ENCODE measurements at regions not wholly inside any gene's neighbourhood (a gene's known extent, or its start where the extent isn't known, plus 50 kb on each side); places are given as distances from the start of the nearest gene placed in this dataset.

GRCh38 chrX:79530310-79531108, 163.4 kb upstream of the ITM2A start:
- TF ChIP-seq HDGF (IDR thresholded peaks at IDR 0.05; ENCODE audit: borderline replicate concordance) (no peak), FOXA1 (IDR thresholded peaks at IDR 0.05) (no peak), FOXM1 (IDR thresholded peaks at IDR 0.05; ENCODE audit: borderline replicate concordance) (no peak), NFRKB (IDR thresholded peaks at IDR 0.05) (no peak), TARDBP (IDR thresholded peaks at IDR 0.05) (no peak), PKNOX1 (IDR thresholded peaks at IDR 0.05) (no peak), SUZ12 (IDR thresholded peaks at IDR 0.05) (no peak), FOXK2 (IDR thresholded peaks at IDR 0.05) (no peak), ZNF384 (IDR thresholded peaks at IDR 0.05) (no peak), BHLHE40 (IDR thresholded peaks at IDR 0.05; ENCODE audit: borderline replicate concordance) (no peak), ARNT (IDR thresholded peaks at IDR 0.05) (no peak), ELF4 (IDR thresholded peaks at IDR 0.05) (no peak), SP1 (IDR thresholded peaks at IDR 0.05) (no peak), L3MBTL2 (conservative IDR thresholded peaks at IDR 0.05) (no peak), CTBP1 (IDR thresholded peaks at IDR 0.05; ENCODE audit: borderline replicate concordance) (no peak), LEF1 (IDR thresholded peaks at IDR 0.05; ENCODE audit: borderline replicate concordance) (no peak)
- CTCF ChIA-PET = no interaction called here
- POLR2A ChIA-PET = no interaction called here
- no peak for DNase-seq (ENCODE audit: extremely low spot score)

- TF ChIP-seq CTBP1 (IDR thresholded peaks at IDR 0.05; ENCODE audit: borderline replicate concordance) (no peak), FOXA1 (IDR thresholded peaks at IDR 0.05) (no peak), ZNF384 (IDR thresholded peaks at IDR 0.05) (no peak), TARDBP (IDR thresholded peaks at IDR 0.05) (no peak), LEF1 (IDR thresholded peaks at IDR 0.05; ENCODE audit: borderline replicate concordance) (no peak), SP1 (IDR thresholded peaks at IDR 0.05) (no peak), SUZ12 (IDR thresholded peaks at IDR 0.05) (no peak), ELF4 (IDR thresholded peaks at IDR 0.05) (no peak), PKNOX1 (IDR thresholded peaks at IDR 0.05) (no peak), HDGF (IDR thresholded peaks at IDR 0.05; ENCODE audit: borderline replicate concordance) (no peak), FOXK2 (IDR thresholded peaks at IDR 0.05) (no peak), ARNT (IDR thresholded peaks at IDR 0.05) (no peak), NFRKB (IDR thresholded peaks at IDR 0.05) (no peak), FOXM1 (IDR thresholded peaks at IDR 0.05; ENCODE audit: borderline replicate concordance) (no peak), BHLHE40 (IDR thresholded peaks at IDR 0.05; ENCODE audit: borderline replicate concordance) (no peak), L3MBTL2 (conservative IDR thresholded peaks at IDR 0.05) (no peak)
- DNase-seq (ENCODE audit: extremely low spot score) = peak; percentile 18
- ChIA-PET CTCF (no interaction called here), POLR2A (no interaction called here)
Measured at GRCh38 chrX:79524642-79525041, 157.5 kb upstream of the ITM2A start.

- DNase-seq (ENCODE audit: extremely low spot score) = no peak
- ChIA-PET POLR2A (no interaction called here), CTCF (no interaction called here)
- TF ChIP-seq CTBP1 (IDR thresholded peaks at IDR 0.05; ENCODE audit: borderline replicate concordance) (no peak), SP1 (IDR thresholded peaks at IDR 0.05) (no peak), BHLHE40 (IDR thresholded peaks at IDR 0.05; ENCODE audit: borderline replicate concordance) (no peak)
Measured at GRCh38 chrX:79515529-79515928, 148.4 kb upstream of the ITM2A start.

- no peak for DNase-seq (ENCODE audit: extremely low spot score)
- ChIA-PET POLR2A (no interaction called here), CTCF (no interaction called here)
- TF ChIP-seq NFRKB (IDR thresholded peaks at IDR 0.05) = no peak
- no peak for TF ChIP-seq ARNT (IDR thresholded peaks at IDR 0.05)
- TF ChIP-seq HDGF (IDR thresholded peaks at IDR 0.05; ENCODE audit: borderline replicate concordance) = no peak
- TF ChIP-seq SP1 (IDR thresholded peaks at IDR 0.05) = no peak
Measured at GRCh38 chrX:79511799-79512198, 144.7 kb upstream of the ITM2A start.

GRCh38 chrX:79506001-79506400, 138.9 kb upstream of the ITM2A start:
- no peak for DNase-seq (ENCODE audit: extremely low spot score)
- ChIA-PET CTCF (no interaction called here), POLR2A (no interaction called here)
- TF ChIP-seq SUZ12 (IDR thresholded peaks at IDR 0.05) (no peak), ZNF384 (IDR thresholded peaks at IDR 0.05) (no peak), FOXK2 (IDR thresholded peaks at IDR 0.05) (no peak), ELF4 (IDR thresholded peaks at IDR 0.05) (no peak), FOXM1 (IDR thresholded peaks at IDR 0.05; ENCODE audit: borderline replicate concordance) (no peak), PKNOX1 (IDR thresholded peaks at IDR 0.05) (no peak), LEF1 (IDR thresholded peaks at IDR 0.05; ENCODE audit: borderline replicate concordance) (no peak), TARDBP (IDR thresholded peaks at IDR 0.05) (no peak), BHLHE40 (IDR thresholded peaks at IDR 0.05; ENCODE audit: borderline replicate concordance) (no peak), HDGF (IDR thresholded peaks at IDR 0.05; ENCODE audit: borderline replicate concordance) (no peak), NFRKB (IDR thresholded peaks at IDR 0.05) (no peak), CTBP1 (IDR thresholded peaks at IDR 0.05; ENCODE audit: borderline replicate concordance) (no peak)

- DNase-seq (ENCODE audit: extremely low spot score) = no peak
- CTCF ChIA-PET = no interaction called here
- no peak for TF ChIP-seq ARNT (IDR thresholded peaks at IDR 0.05)
- TF ChIP-seq NFRKB (IDR thresholded peaks at IDR 0.05) = no peak
- no peak for TF ChIP-seq LEF1 (IDR thresholded peaks at IDR 0.05; ENCODE audit: borderline replicate concordance)
- no peak for TF ChIP-seq CTBP1 (IDR thresholded peaks at IDR 0.05; ENCODE audit: borderline replicate concordance)
- no peak for TF ChIP-seq PKNOX1 (IDR thresholded peaks at IDR 0.05)
- TF ChIP-seq SUZ12 (IDR thresholded peaks at IDR 0.05) = no peak
- no peak for TF ChIP-seq ZNF384 (IDR thresholded peaks at IDR 0.05)
- POLR2A ChIA-PET = no interaction called here
Measured at GRCh38 chrX:79482686-79483085, 115.6 kb upstream of the ITM2A start.

Measured in HEK293T (cell line).